ENCODE measurements at regions not wholly inside any gene's neighbourhood (a gene's known extent, or its start where the extent isn't known, plus 50 kb on each side); places are given as distances from the start of the nearest gene placed in this dataset.

- no peaks in the 10 kb centered on the region for H3K9me3 ChIP-seq (ENCODE audit: control insufficient read depth, insufficient read depth, low read length)
- H3K4me1 ChIP-seq (ENCODE audit: insufficient read depth, low read length): peaks cover 5% of the 10 kb centered on the region; the same call in 1 of the 2 replicates
- H3K36me3 ChIP-seq (ENCODE audit: insufficient read depth, low read length): no peaks in the 10 kb centered on the region
- no peak overlapping the region for H3K9ac ChIP-seq (ENCODE audit: low read depth, low read length)
These were observed 323.6 kb downstream of the DLEU7 start for GRCh38 chr13:50519866-50520265.

- no peaks in the 10 kb centered on the region for H3K36me3 ChIP-seq (ENCODE audit: insufficient read depth, low read length)
- H3K9ac ChIP-seq (ENCODE audit: low read depth, low read length): no peak overlapping the region
- H3K4me1 ChIP-seq (ENCODE audit: insufficient read depth, low read length): peaks cover 5% of the 10 kb centered on the region; the same call in 1 of the 2 replicates
- no peaks in the 10 kb centered on the region for H3K9me3 ChIP-seq (ENCODE audit: control insufficient read depth, insufficient read depth, low read length)
These were observed 322.3 kb downstream of the DLEU7 start for GRCh38 chr13:50521006-50521830.

GRCh38 chr13:50521831-50522149 lies 321.7 kb downstream of the DLEU7 start:
- H3K9me3 ChIP-seq (ENCODE audit: control insufficient read depth, insufficient read depth, low read length): no peaks in the 10 kb centered on the region
- no peak overlapping the region for H3K9ac ChIP-seq (ENCODE audit: low read depth, low read length)

DNA sequence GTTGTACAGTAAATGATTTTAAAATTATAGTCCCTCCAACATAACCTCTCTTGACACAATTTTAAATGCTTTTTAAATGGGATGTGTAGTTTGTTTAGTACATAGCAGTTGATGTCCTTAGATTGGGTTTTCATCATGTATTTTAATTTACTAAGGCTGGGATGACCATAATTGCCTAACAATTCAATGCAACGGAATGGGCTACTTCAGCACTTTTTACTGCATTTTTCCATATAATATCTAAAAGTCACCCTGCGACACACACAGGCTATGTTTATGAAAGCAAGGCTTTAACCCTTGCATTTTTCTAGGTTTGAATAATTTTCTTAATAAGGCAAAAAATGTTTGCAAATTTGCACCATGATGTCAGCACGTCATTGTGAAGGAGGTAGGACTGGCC lies 321.0 kb downstream of the DLEU7 start:
- Histone ChIP-seq H3K4me1 (ENCODE audit: insufficient read depth, low read length) (peaks cover 10% of the 10 kb centered on the region; the same call in 1 of the 2 replicates), H3K9ac (ENCODE audit: low read depth, low read length) (no peak overlapping the region), H3K36me3 (ENCODE audit: insufficient read depth, low read length) (no peaks in the 10 kb centered on the region), H3K9me3 (ENCODE audit: control insufficient read depth, insufficient read depth, low read length) (no peaks in the 10 kb centered on the region)

More at GRCh38 chr13:50521831-50522149, 321.7 kb downstream of the DLEU7 start:
- peaks cover 10% of the 10 kb centered on the region; the same call in 1 of the 2 replicates for H3K4me1 ChIP-seq (ENCODE audit: insufficient read depth, low read length)
- H3K36me3 ChIP-seq (ENCODE audit: insufficient read depth, low read length): no peaks in the 10 kb centered on the region

- Histone ChIP-seq H3K9ac (ENCODE audit: low read depth, low read length) (no peak overlapping the region), H3K36me3 (ENCODE audit: insufficient read depth, low read length) (no peaks in the 10 kb centered on the region), H3K9me3 (ENCODE audit: control insufficient read depth, insufficient read depth, low read length) (no peaks in the 10 kb centered on the region), H3K4me1 (ENCODE audit: insufficient read depth, low read length) (peaks cover 14% of the 10 kb centered on the region)
These were observed 320.2 kb downstream of the DLEU7 start for GRCh38 chr13:50523307-50523706.

DNA sequence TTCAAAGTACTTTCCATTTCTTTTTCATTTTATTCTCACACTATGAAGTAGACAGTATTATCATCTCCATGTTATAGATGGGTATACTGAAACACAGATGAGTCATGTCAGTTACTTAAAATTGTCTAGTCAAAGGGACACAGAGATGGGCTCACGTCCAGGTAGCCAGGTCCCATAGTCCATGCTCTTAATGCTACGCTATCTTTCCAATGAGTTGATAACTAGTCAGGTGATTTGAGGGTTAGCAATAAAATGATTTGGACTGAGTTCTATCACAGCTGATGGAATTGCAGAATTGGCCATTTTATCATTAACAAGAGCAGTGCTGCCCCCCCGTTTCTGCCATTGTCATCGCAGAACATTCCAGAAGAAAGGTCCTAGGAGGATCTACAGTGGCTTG lies 318.9 kb downstream of the DLEU7 start:
- Histone ChIP-seq H3K36me3 (ENCODE audit: insufficient read depth, low read length) (no peaks in the 10 kb centered on the region), H3K9ac (ENCODE audit: low read depth, low read length) (no peak overlapping the region), H3K9me3 (ENCODE audit: control insufficient read depth, insufficient read depth, low read length) (no peaks in the 10 kb centered on the region), H3K4me1 (ENCODE audit: insufficient read depth, low read length) (peaks cover 25% of the 10 kb centered on the region)

DNA sequence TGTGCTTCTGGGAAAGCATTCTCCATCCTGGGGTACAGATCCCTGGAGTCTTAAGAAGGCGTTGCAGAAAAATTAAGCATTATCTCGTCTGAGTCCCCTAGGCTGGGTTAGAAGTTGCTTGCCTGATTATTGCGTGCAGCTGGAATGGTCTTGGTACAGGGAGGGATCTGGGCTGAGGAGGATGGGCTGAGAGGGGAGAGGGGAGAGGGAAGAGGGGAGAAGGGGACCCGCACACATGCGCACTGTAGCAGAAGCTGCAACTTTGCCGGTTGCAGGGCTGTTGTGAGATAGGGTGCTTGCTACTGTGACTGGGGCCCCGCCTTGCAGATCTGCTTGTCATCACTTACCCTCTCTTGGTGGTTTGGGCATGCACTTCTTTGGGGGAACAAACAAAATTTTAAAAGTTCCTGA lies 316.8 kb downstream of the DLEU7 start:
- peaks cover 27% of the 10 kb centered on the region for H3K4me1 ChIP-seq (ENCODE audit: insufficient read depth, low read length)
- no peaks in the 10 kb centered on the region for H3K9me3 ChIP-seq (ENCODE audit: control insufficient read depth, insufficient read depth, low read length)
- H3K9ac ChIP-seq (ENCODE audit: low read depth, low read length): no peak overlapping the region
- no peaks in the 10 kb centered on the region for H3K36me3 ChIP-seq (ENCODE audit: insufficient read depth, low read length)

DNA sequence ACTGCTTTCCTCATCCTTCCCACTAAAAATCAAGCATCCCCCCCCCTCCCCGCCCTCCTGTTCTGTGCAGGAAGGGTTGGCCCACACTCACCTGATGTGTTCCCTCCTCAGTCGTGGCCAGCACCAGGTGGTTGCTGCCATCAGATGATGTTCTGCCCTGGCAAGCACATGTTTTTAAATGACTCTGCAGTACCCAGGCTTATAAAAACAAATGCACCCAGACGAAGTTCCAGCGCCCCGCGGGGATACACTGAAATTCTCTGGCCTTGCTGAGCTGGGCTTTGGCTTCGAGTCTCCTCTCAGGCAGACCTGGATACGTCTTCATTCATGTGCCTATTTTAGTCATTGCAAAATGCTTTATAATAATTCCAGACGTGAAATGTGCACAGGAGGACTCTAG lies 316.3 kb downstream of the DLEU7 start:
- Histone ChIP-seq H3K9ac (ENCODE audit: low read depth, low read length) (no peak overlapping the region), H3K9me3 (ENCODE audit: control insufficient read depth, insufficient read depth, low read length) (no peaks in the 10 kb centered on the region), H3K4me1 (ENCODE audit: insufficient read depth, low read length) (peaks cover 23% of the 10 kb centered on the region), H3K36me3 (ENCODE audit: insufficient read depth, low read length) (no peaks in the 10 kb centered on the region)

GRCh38 chr13:50527612-50528509 lies 315.6 kb downstream of the DLEU7 start:
- no peaks in the 10 kb centered on the region for H3K36me3 ChIP-seq (ENCODE audit: insufficient read depth, low read length)
- H3K9ac ChIP-seq (ENCODE audit: low read depth, low read length): no peak overlapping the region
- peaks cover 23% of the 10 kb centered on the region for H3K4me1 ChIP-seq (ENCODE audit: insufficient read depth, low read length)
- H3K9me3 ChIP-seq (ENCODE audit: control insufficient read depth, insufficient read depth, low read length): no peaks in the 10 kb centered on the region

GRCh38 chr13:50529154-50529882 lies 314.2 kb downstream of the DLEU7 start:
- H3K9me3 ChIP-seq (ENCODE audit: control insufficient read depth, insufficient read depth, low read length): no peaks in the 10 kb centered on the region
- no peak overlapping the region for H3K9ac ChIP-seq (ENCODE audit: low read depth, low read length)
- peaks cover 23% of the 10 kb centered on the region for H3K4me1 ChIP-seq (ENCODE audit: insufficient read depth, low read length)
- H3K36me3 ChIP-seq (ENCODE audit: insufficient read depth, low read length): no peaks in the 10 kb centered on the region

GRCh38 chr13:50531917-50532899 lies 311.3 kb downstream of the DLEU7 start:
- Histone ChIP-seq H3K4me1 (ENCODE audit: insufficient read depth, low read length) (peaks cover 18% of the 10 kb centered on the region), H3K9ac (ENCODE audit: low read depth, low read length) (no peak overlapping the region), H3K36me3 (ENCODE audit: insufficient read depth, low read length) (no peaks in the 10 kb centered on the region), H3K9me3 (ENCODE audit: control insufficient read depth, insufficient read depth, low read length) (peaks cover 3% of the 10 kb centered on the region; the same call in 1 of the 2 replicates)

GRCh38 chr13:50535050-50535449 lies 308.4 kb downstream of the DLEU7 start:
- H3K36me3 ChIP-seq (ENCODE audit: insufficient read depth, low read length): no peaks in the 10 kb centered on the region
- H3K4me1 ChIP-seq (ENCODE audit: insufficient read depth, low read length): no peaks in the 10 kb centered on the region
- no peak overlapping the region for H3K9ac ChIP-seq (ENCODE audit: low read depth, low read length)
- H3K9me3 ChIP-seq (ENCODE audit: control insufficient read depth, insufficient read depth, low read length): peaks cover 3% of the 10 kb centered on the region

DNA sequence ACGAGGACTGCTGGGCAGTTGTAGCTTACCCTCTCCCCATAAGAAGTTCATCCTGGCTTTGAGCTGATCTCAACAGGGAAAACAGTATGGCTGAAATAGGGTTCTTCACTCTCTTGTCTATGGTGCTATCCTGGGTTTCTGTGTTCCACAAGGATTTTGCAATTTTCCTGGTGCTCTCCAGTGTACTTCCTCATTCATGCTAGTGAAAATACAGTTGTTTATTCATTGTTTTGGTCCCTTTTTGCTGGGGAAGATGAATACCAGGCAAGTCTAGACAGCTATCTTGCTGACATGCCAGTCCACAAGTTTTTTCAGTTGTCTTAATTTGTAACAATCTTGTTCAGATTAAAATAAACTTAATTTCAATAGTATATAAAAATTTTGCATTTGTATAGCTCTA lies 306.5 kb downstream of the DLEU7 start:
- Histone ChIP-seq H3K9me3 (ENCODE audit: control insufficient read depth, insufficient read depth, low read length) (peaks cover 3% of the 10 kb centered on the region), H3K4me1 (ENCODE audit: insufficient read depth, low read length) (no peaks in the 10 kb centered on the region), H3K36me3 (ENCODE audit: insufficient read depth, low read length) (no peaks in the 10 kb centered on the region), H3K9ac (ENCODE audit: low read depth, low read length) (no peak overlapping the region)

All from ES-I3 (cell line).